ENCODE measurements at regions not wholly inside any gene's neighbourhood (a gene's known extent, or its start where the extent isn't known, plus 50 kb on each side); places are given as distances from the start of the nearest gene placed in this dataset.
"Not testable (repeated sequence)": the region's sequence is repeated elsewhere in the genome, so short reads cannot be mapped to it uniquely, and the experiment has no call there.

GRCh38 chr20:53721445-53721963 lies 127.9 kb upstream of the ZNF217 start:
- DNase-seq (ENCODE audit: low spot score) = not testable (repeated sequence)

- DNase-seq (ENCODE audit: low spot score) = not testable (repeated sequence)
Observed at GRCh38 chr20:53719171-53719803, 125.6 kb upstream of the ZNF217 start.

GRCh38 chr20:53718142-53719021 lies 124.7 kb upstream of the ZNF217 start:
- no peak for DNase-seq (ENCODE audit: low spot score)

GRCh38 chr20:53716395-53716794 lies 122.8 kb upstream of the ZNF217 start:
- no peak for DNase-seq (ENCODE audit: low spot score)

- DNase-seq (ENCODE audit: low spot score) = no peak
Observed at GRCh38 chr20:53714524-53714923, 120.9 kb upstream of the ZNF217 start.

GRCh38 chr20:53713328-53714056 lies 119.9 kb upstream of the ZNF217 start:
- no peak for DNase-seq (ENCODE audit: low spot score)

DNA sequence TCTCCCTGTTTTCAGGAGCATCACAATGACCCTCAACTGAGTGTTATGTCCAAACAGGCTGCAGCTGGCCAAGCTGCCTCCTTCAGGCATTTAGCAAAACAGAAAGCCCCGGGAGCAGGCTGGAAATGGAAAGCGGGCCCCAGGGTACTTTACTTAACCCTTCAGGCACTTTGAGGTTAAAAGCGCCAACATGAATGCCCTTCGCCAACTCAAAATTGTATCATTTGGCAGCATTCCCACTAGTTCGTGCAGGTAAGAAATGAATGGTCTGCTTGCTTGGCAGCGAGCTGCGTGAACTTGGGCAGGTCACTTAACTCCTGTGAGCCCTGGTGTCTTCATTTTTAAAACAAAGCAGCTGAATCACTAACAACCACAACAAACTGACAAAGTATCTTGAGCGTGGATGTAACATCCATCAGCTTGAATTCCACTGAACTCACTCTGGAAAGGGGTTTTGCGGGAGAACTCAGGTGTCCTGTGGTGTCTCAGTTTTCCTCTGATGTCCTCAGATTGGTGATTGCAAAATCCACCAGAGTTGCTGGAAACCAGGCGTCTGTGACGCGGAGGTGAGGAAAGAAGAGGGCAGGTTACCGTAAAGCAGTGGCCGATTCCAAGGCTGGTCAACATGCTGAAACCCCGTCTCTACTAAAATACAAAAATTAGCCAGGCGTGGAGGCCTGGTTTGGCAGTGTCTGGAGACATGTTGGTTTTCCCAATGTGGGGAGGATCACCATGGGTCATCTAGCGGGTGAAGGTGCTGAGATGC lies 118.8 kb upstream of the ZNF217 start:
- no peak for DNase-seq (ENCODE audit: low spot score)

DNA sequence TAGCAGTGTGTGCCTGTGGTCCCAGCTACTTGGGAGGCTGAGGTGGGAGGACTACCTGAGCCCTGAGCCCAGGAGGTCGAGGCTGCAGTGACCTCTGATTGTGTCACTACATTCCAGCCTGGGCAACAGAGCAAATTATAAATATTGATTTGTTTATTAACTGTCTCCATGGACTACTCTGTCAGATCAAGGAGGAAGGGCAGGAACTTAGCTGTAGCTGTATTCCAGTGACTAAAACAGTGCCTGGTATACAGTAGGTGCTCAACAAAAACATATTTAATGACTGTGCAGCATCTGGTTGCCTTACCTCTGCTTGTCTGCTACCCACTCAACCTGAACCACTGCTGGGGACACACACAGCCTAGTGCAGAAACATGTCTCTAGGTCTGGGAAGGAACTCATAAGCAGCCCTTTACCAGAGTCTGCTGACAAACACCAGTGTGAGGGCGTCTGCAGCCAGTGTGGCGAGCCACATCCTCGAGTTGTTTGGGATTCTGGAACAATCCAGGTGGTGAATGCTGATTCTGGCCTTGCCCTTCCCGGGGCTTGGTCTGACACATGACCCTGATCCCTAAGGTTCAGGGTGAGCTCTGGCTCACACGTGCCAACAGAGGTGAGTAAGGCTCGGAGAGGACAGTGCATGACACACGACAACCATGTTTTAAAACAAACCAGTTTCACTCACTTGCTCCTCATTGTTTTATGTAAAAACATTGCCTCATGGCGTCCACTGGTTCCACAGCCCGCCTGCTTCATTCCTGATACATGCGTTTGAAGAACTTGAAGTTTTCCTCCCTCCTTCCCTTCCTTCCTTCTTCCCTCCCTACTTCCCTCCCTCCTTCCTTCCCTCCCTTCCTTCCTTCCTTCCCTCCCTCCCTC lies 117.9 kb upstream of the ZNF217 start:
- DNase-seq (ENCODE audit: low spot score) = no peak

DNA sequence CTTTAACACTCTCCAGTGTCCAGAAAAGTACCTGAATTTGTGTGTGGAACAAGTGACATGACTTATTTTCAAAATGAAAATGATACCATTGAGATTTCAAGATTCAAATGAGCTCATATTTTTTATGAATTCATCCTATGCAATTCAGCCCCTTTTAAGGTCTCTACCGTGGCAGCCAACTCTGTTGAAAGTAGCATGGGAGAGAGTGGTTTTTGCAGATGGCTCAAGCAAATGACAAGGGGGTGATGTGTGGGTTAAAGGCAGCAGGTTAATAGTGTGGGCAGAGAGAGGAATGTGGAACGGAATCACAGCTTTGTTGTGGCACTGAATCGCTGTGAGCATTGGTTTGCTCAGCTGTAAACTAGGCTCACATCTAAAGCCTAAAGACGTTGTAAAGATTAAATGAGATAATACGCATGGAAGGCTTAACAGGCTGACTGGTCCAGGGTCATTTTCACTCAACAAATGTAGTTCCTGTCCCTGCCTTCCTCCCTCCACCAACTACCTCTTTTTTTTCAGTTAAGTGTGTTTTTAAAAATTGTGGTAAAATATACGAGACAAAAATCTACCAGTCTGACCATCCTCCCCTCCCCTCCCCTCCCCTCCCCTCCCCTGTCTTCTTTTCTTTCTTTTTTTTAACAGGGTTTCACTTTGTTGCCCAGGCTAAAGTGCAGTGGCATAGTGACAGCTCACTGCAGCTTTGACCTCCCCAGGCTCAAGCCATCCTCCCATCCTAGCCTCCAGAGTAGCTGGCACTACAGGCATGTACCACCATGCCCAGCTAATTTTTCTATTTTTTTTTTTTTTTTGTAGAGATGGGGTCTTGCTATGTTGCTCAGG lies 114.7 kb upstream of the ZNF217 start:
- DNase-seq (ENCODE audit: low spot score) = peak; percentile 64

GRCh38 chr20:53707371-53708055 lies 113.9 kb upstream of the ZNF217 start:
- DNase-seq (ENCODE audit: low spot score) = no peak

- no peak for DNase-seq (ENCODE audit: low spot score)
Observed at GRCh38 chr20:53706466-53707370, 113.1 kb upstream of the ZNF217 start.

- DNase-seq (ENCODE audit: low spot score) = no peak
Observed at GRCh38 chr20:53706008-53706465, 112.4 kb upstream of the ZNF217 start.

GRCh38 chr20:53702617-53703016 lies 109.0 kb upstream of the ZNF217 start:
- DNase-seq (ENCODE audit: low spot score) = no peak

DNA sequence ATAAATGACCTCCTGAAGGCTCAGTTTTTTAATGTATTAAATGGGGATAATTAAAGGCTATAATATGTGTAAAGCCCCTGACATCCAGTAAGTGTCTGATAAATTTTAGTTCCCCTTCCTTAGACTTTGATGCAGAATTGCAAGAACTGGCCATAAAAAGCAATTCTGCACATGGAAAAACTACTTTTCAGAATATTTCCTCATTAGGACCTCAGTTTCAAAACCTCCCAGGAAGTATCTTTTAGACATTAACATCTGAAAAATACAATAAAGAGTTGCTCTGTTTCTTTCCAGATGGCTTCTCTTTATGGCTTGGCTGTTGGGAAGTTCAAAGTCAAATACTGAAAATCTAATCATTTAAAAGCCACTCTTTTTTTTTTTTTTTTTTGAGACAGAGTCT lies 106.3 kb upstream of the ZNF217 start:
- DNase-seq (ENCODE audit: low spot score) = no peak

GRCh38 chr20:53699085-53699674 lies 105.5 kb upstream of the ZNF217 start:
- no peak for DNase-seq (ENCODE audit: low spot score)

- no peak for DNase-seq (ENCODE audit: low spot score)
Observed at GRCh38 chr20:53698371-53698978, 104.8 kb upstream of the ZNF217 start.

All from H4 (cell line).